Tibial artery (tissue), 4 donors: ENCODE measurements at regions not wholly inside any gene's neighbourhood (a gene's known extent, or its start where the extent isn't known, plus 50 kb on each side); places are given as distances from the start of the nearest gene placed in this dataset.

Source experiments
- DNase-seq, 2 donors: peaks; one replicate each; pipeline ENCODE4 v3.0.0-alpha.2; 2019
- H3K27ac ChIP-seq, 2 donors: fragments of 200-600 bp; sonication (generic) in 1 of 2; 1 replicate in 1 of 2; 2 replicates in 1 of 2; pipeline ENCODE4 v1.5.1; 2018 to 2019; ENCODE audit warnings: mild to moderate bottlenecking in 1 of 2
- H3K27me3 ChIP-seq, 2 donors: fragments of 200-600 bp; sonication (generic) in 1 of 2; one replicate each; pipeline versions ENCODE4 v1.5.1 to v1.6.0; 2016 to 2019
- H3K36me3 ChIP-seq, 3 donors: fragments of 200-600 bp; sonication (generic) in 2 of 3; one replicate each; pipeline ENCODE4 v1.5.1; 2016 to 2019; ENCODE audit warnings: mild to moderate bottlenecking in 2 of 3
- H3K4me1 ChIP-seq, 4 donors: fragments of 200-600 bp; sonication (generic) in 2 of 4; 1 replicate in 3 of 4; 2 replicates in 1 of 4; pipeline ENCODE4 v1.5.1; 2016 to 2019
- H3K4me3 ChIP-seq, 2 donors: fragments of 200-600 bp; sonication (generic) in 1 of 2; 1 replicate in 1 of 2; 2 replicates in 1 of 2; pipeline ENCODE4 v1.5.1; 2018 to 2019; ENCODE audit warnings: mild to moderate bottlenecking in 2 of 2
- H3K9me3 ChIP-seq, 3 donors: fragments of 200-600 bp; sonication (generic) in 1 of 3; one replicate each; pipeline ENCODE4 v1.5.1; 2016 to 2019
- intact Hi-C: fragments of 100-400 bp; cut with DNase I; formaldehyde crosslinking; loops from one replicate; pipeline ENCODE4 v1.15.0; 2023; ENCODE audit warnings: low total_unique reads
- TF ChIP-seq, protein P1 (sequence below), 2 experiments: fragments of 200-600 bp in 1 of 2; fragments of 450-650 bp in 1 of 2; IDR thresholded peaks; one replicate each; pipeline ENCODE4 v1.5.1; 2017 to 2019; ENCODE audit warnings: antibody characterized with exemption in 2 of 2, mild to moderate bottlenecking in 1 of 2, moderate library complexity in 1 of 2

DNA sequence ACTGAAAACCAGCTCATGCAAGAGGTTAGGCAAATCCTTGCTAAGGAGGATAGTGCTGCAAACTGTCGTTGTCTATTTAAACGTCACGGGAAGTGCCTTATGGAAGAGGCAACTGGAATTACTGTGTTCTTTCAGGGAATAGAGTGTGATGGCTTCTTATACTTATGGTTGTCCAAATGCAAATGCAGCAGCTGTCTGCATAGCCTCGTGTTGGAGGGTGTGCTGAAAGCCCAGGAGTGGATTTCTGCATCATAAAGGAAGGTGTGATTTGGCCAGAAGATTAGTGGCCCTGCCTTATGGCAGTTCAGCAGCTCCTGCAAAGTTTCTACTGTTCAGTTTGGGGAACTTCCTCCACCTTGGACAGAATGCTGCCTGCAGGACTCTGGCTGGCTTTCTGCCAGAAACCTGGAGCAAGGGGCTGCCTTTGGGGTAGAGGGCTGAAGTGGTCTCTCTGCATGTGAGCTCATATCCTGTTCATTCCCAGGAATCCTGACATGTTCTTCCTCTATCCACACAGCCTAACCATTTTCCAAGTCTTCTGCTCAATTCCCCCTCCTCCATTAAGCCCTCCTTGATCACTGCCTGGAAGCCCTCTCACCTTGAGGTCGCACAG, 321.2 kb upstream of the CXCR4 start:
- TF ChIP-seq, protein P1, sequence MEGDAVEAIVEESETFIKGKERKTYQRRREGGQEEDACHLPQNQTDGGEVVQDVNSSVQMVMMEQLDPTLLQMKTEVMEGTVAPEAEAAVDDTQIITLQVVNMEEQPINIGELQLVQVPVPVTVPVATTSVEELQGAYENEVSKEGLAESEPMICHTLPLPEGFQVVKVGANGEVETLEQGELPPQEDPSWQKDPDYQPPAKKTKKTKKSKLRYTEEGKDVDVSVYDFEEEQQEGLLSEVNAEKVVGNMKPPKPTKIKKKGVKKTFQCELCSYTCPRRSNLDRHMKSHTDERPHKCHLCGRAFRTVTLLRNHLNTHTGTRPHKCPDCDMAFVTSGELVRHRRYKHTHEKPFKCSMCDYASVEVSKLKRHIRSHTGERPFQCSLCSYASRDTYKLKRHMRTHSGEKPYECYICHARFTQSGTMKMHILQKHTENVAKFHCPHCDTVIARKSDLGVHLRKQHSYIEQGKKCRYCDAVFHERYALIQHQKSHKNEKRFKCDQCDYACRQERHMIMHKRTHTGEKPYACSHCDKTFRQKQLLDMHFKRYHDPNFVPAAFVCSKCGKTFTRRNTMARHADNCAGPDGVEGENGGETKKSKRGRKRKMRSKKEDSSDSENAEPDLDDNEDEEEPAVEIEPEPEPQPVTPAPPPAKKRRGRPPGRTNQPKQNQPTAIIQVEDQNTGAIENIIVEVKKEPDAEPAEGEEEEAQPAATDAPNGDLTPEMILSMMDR (IDR thresholded peaks at IDR 0.05): no peak
- Histone ChIP-seq H3K27me3 (peaks cover 0 to 4% of the 10 kb centered on the region in 2 donors), H3K27ac (no peak overlapping the region), H3K9me3 (no peaks in the 10 kb centered on the region), H3K36me3 (no peaks in the 10 kb centered on the region), H3K4me3 (no peak overlapping the region), H3K4me1 (no peaks in the 10 kb centered on the region)
- intact Hi-C loops: no loop called here
- DNase-seq: no peak

DNA sequence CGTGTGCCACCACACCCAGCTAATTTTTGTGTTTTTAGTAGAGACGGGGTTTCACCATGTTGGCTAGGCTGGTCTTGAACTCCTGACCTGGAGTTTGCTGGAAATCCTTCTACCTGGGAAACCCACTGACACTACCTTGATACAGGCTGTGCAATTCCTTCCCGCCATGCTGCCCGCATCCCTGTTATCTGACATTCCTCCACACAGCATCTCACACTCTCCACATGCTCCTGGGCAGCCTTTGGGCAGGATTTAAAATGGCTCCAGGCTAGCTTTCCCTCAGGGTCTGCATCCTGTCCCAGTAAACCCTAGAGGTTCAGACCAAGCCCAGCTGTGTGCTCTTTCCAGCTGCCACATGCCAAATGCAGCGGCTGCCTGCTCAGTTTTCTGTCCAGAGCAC, 319.5 kb upstream of the CXCR4 start:
- H3K36me3 ChIP-seq: no peaks in the 10 kb centered on the region
- peaks cover 0 to 4% of the 10 kb centered on the region in 2 donors for H3K27me3 ChIP-seq
- H3K4me3 ChIP-seq: no peak overlapping the region
- H3K9me3 ChIP-seq: no peaks in the 10 kb centered on the region
- intact Hi-C loops: no loop called here
- no peak for DNase-seq
- TF ChIP-seq, protein P1 (IDR thresholded peaks at IDR 0.05): no peak
- H3K4me1 ChIP-seq: no peaks in the 10 kb centered on the region
- H3K27ac ChIP-seq: no peak overlapping the region

DNA sequence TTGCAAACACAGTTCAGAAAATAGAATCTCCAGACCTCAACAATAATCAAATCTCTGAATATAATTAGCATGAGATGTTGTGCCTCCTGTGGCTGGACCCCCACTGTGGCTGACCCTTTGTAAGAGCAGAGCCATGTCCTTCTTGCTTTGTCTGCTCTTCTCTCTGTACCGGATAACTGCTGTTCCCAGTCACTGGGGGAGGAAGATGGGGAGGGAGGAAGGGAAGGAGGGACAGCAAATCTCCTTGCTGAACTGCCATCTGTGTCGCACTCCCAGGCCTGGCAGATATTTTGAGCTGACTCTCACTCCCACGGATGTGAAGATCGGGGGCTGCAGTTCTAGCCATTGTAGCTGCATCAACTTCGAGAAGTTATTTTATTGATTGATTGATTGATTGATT, 319.0 kb upstream of the CXCR4 start:
- no peaks in the 10 kb centered on the region for H3K9me3 ChIP-seq
- no peaks in the 10 kb centered on the region for H3K36me3 ChIP-seq
- intact Hi-C loops: no loop called here
- H3K27ac ChIP-seq: no peak overlapping the region
- no peaks in the 10 kb centered on the region for H3K4me1 ChIP-seq
- DNase-seq: no peak
- H3K27me3 ChIP-seq: peaks cover 0 to 4% of the 10 kb centered on the region in 2 donors
- no peak overlapping the region for H3K4me3 ChIP-seq
- TF ChIP-seq, protein P1 (IDR thresholded peaks at IDR 0.05): no peak

DNA sequence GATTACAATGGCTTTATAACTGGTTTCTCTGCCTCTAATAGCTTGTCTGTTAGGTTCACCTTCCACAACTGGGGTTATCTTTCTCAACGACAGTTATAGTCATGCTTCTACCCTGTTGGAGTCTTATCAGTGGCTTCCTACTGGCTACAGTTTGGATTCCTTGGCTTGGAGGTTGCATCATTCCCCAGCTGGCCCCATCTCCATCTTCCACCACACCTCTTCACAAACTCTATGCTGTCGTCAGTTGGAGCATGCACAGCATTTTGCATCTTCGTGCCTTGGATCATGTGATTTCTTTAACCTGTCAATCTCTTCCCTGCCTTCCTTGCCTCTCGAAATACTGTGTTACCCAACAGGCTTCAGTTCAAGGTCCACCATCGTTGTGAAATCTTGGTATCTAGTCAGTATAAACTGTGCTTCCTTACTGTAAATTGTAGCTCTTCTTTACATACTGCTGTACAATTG, 316.3 kb upstream of the CXCR4 start:
- Histone ChIP-seq H3K27ac (no peak overlapping the region), H3K4me1 (no peaks in the 10 kb centered on the region), H3K4me3 (no peak overlapping the region), H3K36me3 (no peaks in the 10 kb centered on the region), H3K27me3 (peaks cover 0 to 2% of the 10 kb centered on the region in 2 donors), H3K9me3 (no peaks in the 10 kb centered on the region)
- intact Hi-C loops: no loop called here
- TF ChIP-seq, protein P1 (IDR thresholded peaks at IDR 0.05): no peak
- no peak for DNase-seq

DNA sequence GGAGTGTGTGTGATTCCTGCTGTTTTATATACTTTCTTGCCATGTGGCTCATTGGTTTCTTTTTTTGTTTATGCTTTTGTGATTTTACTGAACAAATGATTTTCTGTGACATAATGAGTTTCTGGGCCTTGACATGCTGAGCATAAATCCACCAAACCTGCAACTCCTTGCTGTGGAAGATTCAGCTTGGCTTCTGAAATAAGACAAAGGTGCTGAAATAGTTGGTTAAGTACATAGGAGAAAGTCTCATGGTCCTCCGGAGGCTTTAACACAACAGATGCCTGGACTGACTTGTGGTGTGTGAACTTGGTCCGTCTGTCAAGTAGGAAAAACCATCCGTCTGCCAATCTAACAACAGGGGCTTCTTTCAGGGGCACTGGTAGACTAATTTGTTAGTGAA, 315.3 kb upstream of the CXCR4 start:
- Histone ChIP-seq H3K9me3 (no peaks in the 10 kb centered on the region), H3K27me3 (no peaks in the 10 kb centered on the region), H3K4me3 (no peak overlapping the region), H3K36me3 (no peaks in the 10 kb centered on the region), H3K4me1 (no peaks in the 10 kb centered on the region), H3K27ac (no peak overlapping the region)
- TF ChIP-seq, protein P1 (IDR thresholded peaks at IDR 0.05): no peak
- intact Hi-C loops: no loop called here
- DNase-seq: no peak
